ENCODE measurements at regions not wholly inside any gene's neighbourhood (a gene's known extent, or its start where the extent isn't known, plus 50 kb on each side); places are given as distances from the start of the nearest gene placed in this dataset.

GRCh38 chr10:33493497-33493896 lies 159.0 kb upstream of the NRP1 start:
- Histone ChIP-seq H3K4me1 (ENCODE audit: insufficient read depth, low read length) (no peaks in the 10 kb centered on the region), H3K9me3 (ENCODE audit: low read depth, low read length) (no peaks in the 10 kb centered on the region), H3K36me3 (ENCODE audit: insufficient read depth, low read length) (no peaks in the 10 kb centered on the region), H3K4me2 (ENCODE audit: insufficient read depth, low read length) (no peak overlapping the region), H3K79me2 (ENCODE audit: insufficient read depth, low read length) (no peaks in the 10 kb centered on the region), H2AFZ (ENCODE audit: low read length) (no peak overlapping the region), H3K4me3 (ENCODE audit: insufficient read depth, low read length) (no peak overlapping the region), H4K20me1 (ENCODE audit: insufficient read depth, low read length) (no peaks in the 10 kb centered on the region), H3K27me3 (ENCODE audit: insufficient read depth, low read length) (no peaks in the 10 kb centered on the region), H3K27ac (ENCODE audit: low read depth, low read length) (no peak overlapping the region)
- DNase-seq (ENCODE audit: insufficient read length, low spot score, missing footprints): no peak
- no peak for TF ChIP-seq CTCF (IDR thresholded peaks at IDR 0.05; ENCODE audit: extremely low read depth, low read depth, low read length)

- Histone ChIP-seq H2AFZ (ENCODE audit: low read length) (no peak overlapping the region), H3K9me3 (ENCODE audit: low read depth, low read length) (no peaks in the 10 kb centered on the region), H3K4me3 (ENCODE audit: insufficient read depth, low read length) (no peak overlapping the region), H3K79me2 (ENCODE audit: insufficient read depth, low read length) (no peaks in the 10 kb centered on the region), H3K27me3 (ENCODE audit: insufficient read depth, low read length) (no peaks in the 10 kb centered on the region), H3K36me3 (ENCODE audit: insufficient read depth, low read length) (no peaks in the 10 kb centered on the region), H3K27ac (ENCODE audit: low read depth, low read length) (no peak overlapping the region), H4K20me1 (ENCODE audit: insufficient read depth, low read length) (no peaks in the 10 kb centered on the region), H3K4me1 (ENCODE audit: insufficient read depth, low read length) (no peaks in the 10 kb centered on the region), H3K4me2 (ENCODE audit: insufficient read depth, low read length) (no peak overlapping the region)
- no peak for DNase-seq (ENCODE audit: insufficient read length, low spot score, missing footprints)
- no peak for TF ChIP-seq CTCF (IDR thresholded peaks at IDR 0.05; ENCODE audit: extremely low read depth, low read depth, low read length)
Observed at GRCh38 chr10:33492701-33493345, 158.4 kb upstream of the NRP1 start.

GRCh38 chr10:33489501-33490176 lies 155.2 kb upstream of the NRP1 start:
- DNase-seq (ENCODE audit: insufficient read length, low spot score, missing footprints): no peak
- H3K4me2 ChIP-seq (ENCODE audit: insufficient read depth, low read length): no peak overlapping the region
- H3K36me3 ChIP-seq (ENCODE audit: insufficient read depth, low read length): no peaks in the 10 kb centered on the region
- no peak overlapping the region for H3K4me3 ChIP-seq (ENCODE audit: insufficient read depth, low read length)
- no peak overlapping the region for H2AFZ ChIP-seq (ENCODE audit: low read length)
- no peaks in the 10 kb centered on the region for H3K27me3 ChIP-seq (ENCODE audit: insufficient read depth, low read length)
- no peak for TF ChIP-seq CTCF (IDR thresholded peaks at IDR 0.05; ENCODE audit: extremely low read depth, low read depth, low read length)
- no peaks in the 10 kb centered on the region for H3K79me2 ChIP-seq (ENCODE audit: insufficient read depth, low read length)
- no peak overlapping the region for H3K27ac ChIP-seq (ENCODE audit: low read depth, low read length)
- H3K9me3 ChIP-seq (ENCODE audit: low read depth, low read length): no peaks in the 10 kb centered on the region
- H4K20me1 ChIP-seq (ENCODE audit: insufficient read depth, low read length): no peaks in the 10 kb centered on the region
- H3K4me1 ChIP-seq (ENCODE audit: insufficient read depth, low read length): no peaks in the 10 kb centered on the region

- Histone ChIP-seq H3K4me3 (ENCODE audit: insufficient read depth, low read length) (no peak overlapping the region), H3K4me2 (ENCODE audit: insufficient read depth, low read length) (peak overlapping the region; percentile 47), H3K4me1 (ENCODE audit: insufficient read depth, low read length) (no peaks in the 10 kb centered on the region), H3K27ac (ENCODE audit: low read depth, low read length) (no peak overlapping the region), H4K20me1 (ENCODE audit: insufficient read depth, low read length) (no peaks in the 10 kb centered on the region), H3K27me3 (ENCODE audit: insufficient read depth, low read length) (no peaks in the 10 kb centered on the region), H3K79me2 (ENCODE audit: insufficient read depth, low read length) (no peaks in the 10 kb centered on the region), H2AFZ (ENCODE audit: low read length) (peak overlapping the region; percentile 53), H3K36me3 (ENCODE audit: insufficient read depth, low read length) (no peaks in the 10 kb centered on the region), H3K9me3 (ENCODE audit: low read depth, low read length) (no peaks in the 10 kb centered on the region)
- DNase-seq (ENCODE audit: insufficient read length, low spot score, missing footprints): no peak
- TF ChIP-seq CTCF (IDR thresholded peaks at IDR 0.05; ENCODE audit: extremely low read depth, low read depth, low read length): no peak
Observed at GRCh38 chr10:33487014-33487776, 152.7 kb upstream of the NRP1 start.

Measured in osteoblast (primary cell).